ENCODE measurements at regions not wholly inside any gene's neighbourhood (a gene's known extent, or its start where the extent isn't known, plus 50 kb on each side); places are given as distances from the start of the nearest gene placed in this dataset.

- TF ChIP-seq ATF3 (IDR thresholded peaks at IDR 0.05) = no peak
- no peak for TF ChIP-seq EGR1 (IDR thresholded peaks at IDR 0.05; ENCODE audit: low read depth)
- TF ChIP-seq ZNF274 (IDR thresholded peaks at IDR 0.05; ENCODE audit: low read depth, low read length) = no peak
- TF ChIP-seq ZFX (IDR thresholded peaks at IDR 0.05) = no peak
- no peak for TF ChIP-seq FOSL1 (IDR thresholded peaks at IDR 0.05; ENCODE audit: low read depth)
- TF ChIP-seq CBX3 (IDR thresholded peaks at IDR 0.05; ENCODE audit: low read depth) = no peak
- TF ChIP-seq RAD21 (IDR thresholded peaks at IDR 0.05; ENCODE audit: low read depth) = no peak
Observed at GRCh38 chr4:170652571-170652970, 562.8 kb upstream of the AADAT start (continued).

- no peaks in the 10 kb centered on the region for H3K36me3 ChIP-seq (ENCODE audit: control insufficient read depth in 1 of 2, insufficient read depth in 2 of 2, low read length in 2 of 2)
- POLR2A ChIA-PET = no interaction called here
- no peak overlapping the region for H3K4me2 ChIP-seq (ENCODE audit: low read length)
- no peaks in the 10 kb centered on the region for H3K9me3 ChIP-seq (ENCODE audit: control insufficient read depth in 1 of 2, insufficient read depth in 1 of 2, low read depth in 1 of 2, low read length in 2 of 2)
- RAD21 ChIA-PET (ENCODE audit: low non-redundant PET in 1 of 2, low total read pairs in 2 of 2, uncharacterized antibody in 2 of 2, unreplicated experiment in 2 of 2) = no interaction called here
- ATAC-seq = no peak
- no peak for TF ChIP-seq SRF (IDR thresholded peaks at IDR 0.05; ENCODE audit: low read depth)
- no peak for TF ChIP-seq SP1 (IDR thresholded peaks at IDR 0.05; ENCODE audit: low read depth)
- TF ChIP-seq EZH2phosphoT487 (IDR thresholded peaks at IDR 0.05; ENCODE audit: borderline replicate concordance) = no peak
- no peak for TF ChIP-seq FOSL1 (IDR thresholded peaks at IDR 0.05; ENCODE audit: low read depth)
- TF ChIP-seq, protein P1, sequence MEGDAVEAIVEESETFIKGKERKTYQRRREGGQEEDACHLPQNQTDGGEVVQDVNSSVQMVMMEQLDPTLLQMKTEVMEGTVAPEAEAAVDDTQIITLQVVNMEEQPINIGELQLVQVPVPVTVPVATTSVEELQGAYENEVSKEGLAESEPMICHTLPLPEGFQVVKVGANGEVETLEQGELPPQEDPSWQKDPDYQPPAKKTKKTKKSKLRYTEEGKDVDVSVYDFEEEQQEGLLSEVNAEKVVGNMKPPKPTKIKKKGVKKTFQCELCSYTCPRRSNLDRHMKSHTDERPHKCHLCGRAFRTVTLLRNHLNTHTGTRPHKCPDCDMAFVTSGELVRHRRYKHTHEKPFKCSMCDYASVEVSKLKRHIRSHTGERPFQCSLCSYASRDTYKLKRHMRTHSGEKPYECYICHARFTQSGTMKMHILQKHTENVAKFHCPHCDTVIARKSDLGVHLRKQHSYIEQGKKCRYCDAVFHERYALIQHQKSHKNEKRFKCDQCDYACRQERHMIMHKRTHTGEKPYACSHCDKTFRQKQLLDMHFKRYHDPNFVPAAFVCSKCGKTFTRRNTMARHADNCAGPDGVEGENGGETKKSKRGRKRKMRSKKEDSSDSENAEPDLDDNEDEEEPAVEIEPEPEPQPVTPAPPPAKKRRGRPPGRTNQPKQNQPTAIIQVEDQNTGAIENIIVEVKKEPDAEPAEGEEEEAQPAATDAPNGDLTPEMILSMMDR (IDR thresholded peaks at IDR 0.05 in 2 of 3, conservative IDR thresholded peaks at IDR 0.05 in 1 of 3; ENCODE audit: borderline replicate concordance in 1 of 3, insufficient read depth in 1 of 3, low read depth in 2 of 3, low read length in 2 of 3) = no peak
- TF ChIP-seq CEBPB (IDR thresholded peaks at IDR 0.05; ENCODE audit: low read depth) = no peak
- no peak for TF ChIP-seq JUND (IDR thresholded peaks at IDR 0.05)
- TF ChIP-seq, protein P2, sequence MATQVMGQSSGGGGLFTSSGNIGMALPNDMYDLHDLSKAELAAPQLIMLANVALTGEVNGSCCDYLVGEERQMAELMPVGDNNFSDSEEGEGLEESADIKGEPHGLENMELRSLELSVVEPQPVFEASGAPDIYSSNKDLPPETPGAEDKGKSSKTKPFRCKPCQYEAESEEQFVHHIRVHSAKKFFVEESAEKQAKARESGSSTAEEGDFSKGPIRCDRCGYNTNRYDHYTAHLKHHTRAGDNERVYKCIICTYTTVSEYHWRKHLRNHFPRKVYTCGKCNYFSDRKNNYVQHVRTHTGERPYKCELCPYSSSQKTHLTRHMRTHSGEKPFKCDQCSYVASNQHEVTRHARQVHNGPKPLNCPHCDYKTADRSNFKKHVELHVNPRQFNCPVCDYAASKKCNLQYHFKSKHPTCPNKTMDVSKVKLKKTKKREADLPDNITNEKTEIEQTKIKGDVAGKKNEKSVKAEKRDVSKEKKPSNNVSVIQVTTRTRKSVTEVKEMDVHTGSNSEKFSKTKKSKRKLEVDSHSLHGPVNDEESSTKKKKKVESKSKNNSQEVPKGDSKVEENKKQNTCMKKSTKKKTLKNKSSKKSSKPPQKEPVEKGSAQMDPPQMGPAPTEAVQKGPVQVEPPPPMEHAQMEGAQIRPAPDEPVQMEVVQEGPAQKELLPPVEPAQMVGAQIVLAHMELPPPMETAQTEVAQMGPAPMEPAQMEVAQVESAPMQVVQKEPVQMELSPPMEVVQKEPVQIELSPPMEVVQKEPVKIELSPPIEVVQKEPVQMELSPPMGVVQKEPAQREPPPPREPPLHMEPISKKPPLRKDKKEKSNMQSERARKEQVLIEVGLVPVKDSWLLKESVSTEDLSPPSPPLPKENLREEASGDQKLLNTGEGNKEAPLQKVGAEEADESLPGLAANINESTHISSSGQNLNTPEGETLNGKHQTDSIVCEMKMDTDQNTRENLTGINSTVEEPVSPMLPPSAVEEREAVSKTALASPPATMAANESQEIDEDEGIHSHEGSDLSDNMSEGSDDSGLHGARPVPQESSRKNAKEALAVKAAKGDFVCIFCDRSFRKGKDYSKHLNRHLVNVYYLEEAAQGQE (IDR thresholded peaks at IDR 0.05; ENCODE audit: low read depth) = no peak
- TF ChIP-seq POLR2AphosphoS5 (IDR thresholded peaks at IDR 0.05; ENCODE audit: low read depth, low read length) = no peak
- no peak for TF ChIP-seq CBX3 (IDR thresholded peaks at IDR 0.05; ENCODE audit: low read depth)
- no peak for TF ChIP-seq TCF7L2 (IDR thresholded peaks at IDR 0.05; ENCODE audit: borderline replicate concordance, extremely low read depth, insufficient read depth, insufficient read length)
- no peak for TF ChIP-seq ELF1 (IDR thresholded peaks at IDR 0.05; ENCODE audit: borderline replicate concordance, low read depth)
- TF ChIP-seq EGR1 (IDR thresholded peaks at IDR 0.05; ENCODE audit: low read depth) = no peak
- TF ChIP-seq, protein P3, sequence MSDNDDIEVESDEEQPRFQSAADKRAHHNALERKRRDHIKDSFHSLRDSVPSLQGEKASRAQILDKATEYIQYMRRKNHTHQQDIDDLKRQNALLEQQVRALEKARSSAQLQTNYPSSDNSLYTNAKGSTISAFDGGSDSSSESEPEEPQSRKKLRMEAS (IDR thresholded peaks at IDR 0.05) = no peak
- no peak for TF ChIP-seq ATF3 (IDR thresholded peaks at IDR 0.05)
- TF ChIP-seq EZH2 (IDR thresholded peaks at IDR 0.05) = no peak
- no peaks in the 10 kb centered on the region for H4K20me1 ChIP-seq (ENCODE audit: insufficient read depth)
- DNase-seq (ENCODE audit: low read depth, low spot score) = no peak
- no peaks in the 10 kb centered on the region for H3K27me3 ChIP-seq (ENCODE audit: insufficient read depth, low read length)
- H3K4me3 ChIP-seq (replicated peaks in 1 of 2; ENCODE audit: low read depth in 1 of 2, low read length in 2 of 2) = no peak overlapping the region
- BruUV-seq (replicated peaks) = no TSS peak
- intact Hi-C loops (cut with micrococcal nuclease) = no loop called here
- no peak overlapping the region for H3K27ac ChIP-seq (ENCODE audit: low read depth, low read length)
- H3K4me1 ChIP-seq (ENCODE audit: control insufficient read depth in 1 of 2, insufficient read depth in 2 of 2, low read length in 2 of 2) = no peaks in the 10 kb centered on the region
- H3K79me2 ChIP-seq (ENCODE audit: insufficient read depth, low read length) = no peaks in the 10 kb centered on the region
- H3K9me2 ChIP-seq (ENCODE audit: insufficient read depth) = no peaks in the 10 kb centered on the region
- CTCF ChIA-PET = no interaction called here
- no peak overlapping the region for H3K9ac ChIP-seq (ENCODE audit: low read length)
- no peak overlapping the region for H2AFZ ChIP-seq (ENCODE audit: low read depth, low read length, poor library complexity, severe bottlenecking)
Observed at GRCh38 chr4:170651786-170652185, 562.0 kb upstream of the AADAT start.
